Hepatocyte (in vitro differentiated cells): ENCODE measurements at regions not wholly inside any gene's neighbourhood (a gene's known extent, or its start where the extent isn't known, plus 50 kb on each side); places are given as distances from the start of the nearest gene placed in this dataset.

Source experiments
- DNase-seq: peaks from one replicate; pipeline ENCODE4 v3.0.0-alpha.2; 2016; ENCODE audit warnings: low spot score
- H2AFZ ChIP-seq: fragments of 200-600 bp; sonication (generic); 2 replicates; pipeline ENCODE4 v1.6.0; 2016; ENCODE audit warnings: antibody characterized with exemption, mild to moderate bottlenecking
- H3K27ac ChIP-seq: fragments of 200-600 bp; sonication (generic); 2 replicates; pipeline ENCODE4 v1.5.1; 2016; ENCODE audit warnings: mild to moderate bottlenecking
- H3K27me3 ChIP-seq: fragments of 200-600 bp; sonication (generic); 2 replicates; pipeline ENCODE4 v1.6.1; 2016
- H3K36me3 ChIP-seq: fragments of 200-600 bp; sonication (generic); replicated peaks from 2 replicates; pipeline ENCODE4 v1.5.1; 2016; ENCODE audit warnings: low read depth; ENCODE audit not compliant: insufficient read depth
- H3K4me1 ChIP-seq: fragments of 200-600 bp; sonication (generic); 2 replicates; pipeline ENCODE4 v1.5.1; 2016; ENCODE audit warnings: mild to moderate bottlenecking, moderate library complexity; ENCODE audit not compliant: insufficient read depth
- H3K4me2 ChIP-seq: fragments of 200-600 bp; sonication (generic); 2 replicates; pipeline ENCODE4 v1.6.0; 2016
- H3K4me3 ChIP-seq: fragments of 200-600 bp; sonication (generic); 2 replicates; pipeline ENCODE4 v1.5.1; 2016; ENCODE audit warnings: mild to moderate bottlenecking
- H3K79me2 ChIP-seq: fragments of 200-600 bp; sonication (generic); 2 replicates; pipeline ENCODE4 v1.6.0; 2017; ENCODE audit warnings: mild to moderate bottlenecking
- H3K9me2 ChIP-seq: fragments of 200-600 bp; sonication (generic); replicated peaks from 2 replicates; pipeline ENCODE4 v1.6.0; 2017; ENCODE audit warnings: mild to moderate bottlenecking; ENCODE audit not compliant: insufficient read depth
- H3K9me3 ChIP-seq: fragments of 200-600 bp; sonication (generic); 2 replicates; pipeline ENCODE4 v1.5.1; 2016; ENCODE audit warnings: low read depth, mild to moderate bottlenecking
- H4K20me1 ChIP-seq: fragments of 200-600 bp; sonication (generic); 2 replicates; pipeline ENCODE4 v1.6.0; 2016; ENCODE audit warnings: mild to moderate bottlenecking; ENCODE audit not compliant: insufficient read depth, poor library complexity, severe bottlenecking
- CTCF ChIP-seq: fragments of 200-600 bp; sonication (generic); IDR thresholded peaks from 2 replicates; pipeline ENCODE4 v1.5.1; 2016; ENCODE audit warnings: antibody characterized with exemption, mild to moderate bottlenecking; ENCODE audit not compliant: poor library complexity
- EZH2 ChIP-seq: fragments of 200-600 bp; sonication (generic); IDR thresholded peaks from 2 replicates; pipeline ENCODE4 v1.6.1; 2016; ENCODE audit warnings: antibody characterized with exemption, mild to moderate bottlenecking, borderline replicate concordance
- EZH2phosphoT487 ChIP-seq: fragments of 200-600 bp; sonication (generic); IDR thresholded peaks from one replicate; pipeline ENCODE4 v1.6.1; 2018; ENCODE audit warnings: antibody characterized with exemption, mild to moderate bottlenecking, low read depth, moderate library complexity; ENCODE audit not compliant: unreplicated experiment, severe bottlenecking
- WGBS: methylation state at CpG from one replicate; pipeline ENCODE4 v1.1.6; 2016; ENCODE audit warnings: low lambda C conversion rate; ENCODE audit errors: missing lambda C conversion rate; 5-methylcytosine and 5-hydroxymethylcytosine counted together

GRCh38 chr14:88940671-88941070 is 116.2 kb downstream of the TTC8 start:
- no peak overlapping the region for H3K4me2 ChIP-seq
- H3K4me3 ChIP-seq, result no peak overlapping the region
- DNase-seq, result no peak
- no peaks in the 10 kb centered on the region for H3K36me3 ChIP-seq
- no peaks in the 10 kb centered on the region for H3K9me2 ChIP-seq
- no peaks in the 10 kb centered on the region for H3K4me1 ChIP-seq
- H2AFZ ChIP-seq, result no peak overlapping the region
- no peaks in the 10 kb centered on the region for H3K27me3 ChIP-seq
- no peaks in the 10 kb centered on the region for H3K79me2 ChIP-seq
- no peaks in the 10 kb centered on the region for H3K9me3 ChIP-seq
- 68% methylated on average over 3 of the region's 3 CpGs for WGBS
- no peaks in the 10 kb centered on the region for H4K20me1 ChIP-seq
- no peak overlapping the region for H3K27ac ChIP-seq
- TF ChIP-seq CTCF (no peak), EZH2 (no peak), EZH2phosphoT487 (no peak)

DNA sequence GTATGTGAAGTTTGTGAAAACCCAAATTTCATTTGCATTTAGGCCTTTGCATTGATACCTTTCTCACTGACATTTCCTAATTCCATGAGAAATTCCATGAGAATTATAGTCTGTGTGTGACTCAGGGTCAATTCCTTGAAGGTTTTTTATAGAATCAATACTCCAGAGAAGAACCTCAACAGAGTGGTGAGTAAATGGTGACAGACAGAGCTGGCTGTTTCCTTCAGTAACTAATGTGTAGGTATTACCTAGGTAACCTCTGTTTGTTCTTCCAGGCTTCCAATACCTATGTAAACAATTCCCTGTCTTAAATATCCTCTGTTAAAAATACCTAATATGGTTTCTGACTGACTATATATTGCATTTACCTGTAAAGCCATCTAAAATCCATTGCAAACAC is 117.0 kb downstream of the TTC8 start:
- no peaks in the 10 kb centered on the region for H3K9me2 ChIP-seq
- H3K4me3 ChIP-seq, result no peak overlapping the region
- no peaks in the 10 kb centered on the region for H3K4me1 ChIP-seq

DNA sequence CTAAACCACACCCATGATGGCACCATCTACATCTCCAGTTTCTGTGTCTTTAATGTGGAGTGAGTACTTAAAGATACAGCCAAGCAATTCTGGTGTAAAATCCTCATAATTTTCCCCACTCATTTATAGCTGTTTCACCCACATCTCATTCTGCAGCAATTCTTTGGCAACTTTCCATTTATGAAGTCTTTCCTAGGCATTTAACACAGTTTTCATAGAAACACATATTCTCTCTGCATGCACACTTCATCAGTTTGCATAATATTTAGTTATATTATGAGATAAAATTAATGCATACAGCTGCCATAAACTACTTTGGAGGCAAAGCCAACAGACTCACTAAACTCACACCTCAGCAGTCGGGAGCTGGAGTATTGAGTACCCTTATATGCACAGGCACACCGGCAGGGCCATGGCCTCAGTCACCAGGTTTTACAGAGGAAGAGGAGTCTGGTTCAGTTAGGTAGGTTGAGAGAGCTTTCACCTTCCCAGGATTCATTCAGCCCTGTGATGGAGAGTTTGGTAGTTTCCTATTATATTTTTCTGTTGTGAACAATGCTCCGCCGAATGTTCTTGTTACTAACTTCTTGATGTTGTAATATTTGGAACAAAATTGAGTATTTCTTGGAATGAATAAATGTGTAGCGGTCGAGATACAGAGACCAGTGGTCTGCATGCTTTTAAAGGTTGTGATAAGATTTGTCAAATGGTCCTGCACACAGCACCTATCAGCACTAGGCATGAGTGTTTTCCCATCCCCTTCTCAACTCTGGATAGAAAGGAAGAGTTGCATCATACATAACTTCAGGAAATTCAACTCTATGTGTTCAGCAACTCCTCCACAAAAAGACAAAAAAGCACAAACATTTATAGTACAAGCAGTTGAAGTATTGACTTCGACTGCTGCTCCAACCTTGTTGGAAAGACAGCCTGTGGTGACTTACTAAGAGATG is 123.5 kb downstream of the TTC8 start:
- TF ChIP-seq CTCF (no peak), EZH2 (no peak), EZH2phosphoT487 (no peak)
- Histone ChIP-seq H3K36me3 (no peaks in the 10 kb centered on the region), H3K4me2 (no peak overlapping the region), H3K79me2 (no peaks in the 10 kb centered on the region), H3K4me1 (no peaks in the 10 kb centered on the region), H4K20me1 (no peaks in the 10 kb centered on the region), H2AFZ (no peak overlapping the region), H3K9me2 (no peaks in the 10 kb centered on the region), H3K27me3 (no peaks in the 10 kb centered on the region), H3K27ac (no peak overlapping the region), H3K9me3 (no peaks in the 10 kb centered on the region), H3K4me3 (no peak overlapping the region)
- WGBS, result 87% methylated on average over 7 of the region's 7 CpGs
- no peak for DNase-seq

More for the DNA sequence above, 117.0 kb downstream of the TTC8 start:
- no peaks in the 10 kb centered on the region for H4K20me1 ChIP-seq
- no peak overlapping the region for H3K4me2 ChIP-seq
- H3K27me3 ChIP-seq, result no peaks in the 10 kb centered on the region
- no peaks in the 10 kb centered on the region for H3K79me2 ChIP-seq
- no peak overlapping the region for H3K27ac ChIP-seq
- no peak for DNase-seq
- H2AFZ ChIP-seq, result no peak overlapping the region
- no peaks in the 10 kb centered on the region for H3K36me3 ChIP-seq
- TF ChIP-seq EZH2phosphoT487 (no peak), EZH2 (no peak), CTCF (no peak)
- H3K9me3 ChIP-seq, result no peaks in the 10 kb centered on the region
